ENCODE measurements at regions not wholly inside any gene's neighbourhood (a gene's known extent, or its start where the extent isn't known, plus 50 kb on each side); places are given as distances from the start of the nearest gene placed in this dataset.
A peak's percentile ranks its signal among the peaks of the same experiment; 100 is the strongest.

DNA sequence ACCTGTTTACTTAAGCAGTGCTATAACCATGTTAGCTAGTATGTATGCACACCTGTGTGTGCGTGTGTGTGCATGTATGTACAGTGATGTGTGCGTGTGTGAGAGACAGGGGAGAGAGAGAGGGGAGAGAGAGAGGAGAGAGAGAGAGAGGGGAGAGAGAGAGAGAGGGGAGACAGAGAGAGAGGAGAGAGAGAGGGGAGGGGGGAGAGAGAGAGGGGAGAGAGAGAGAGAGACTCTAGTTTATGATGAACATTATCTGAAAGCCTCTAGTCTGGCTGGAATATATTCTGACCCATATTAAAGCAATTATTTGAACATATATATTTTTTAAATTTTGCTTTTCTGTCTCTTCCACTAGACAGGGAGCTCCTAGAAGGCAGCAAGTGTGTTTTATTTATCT, 117.5 kb upstream of the CPEB4 start:
- H3K27me3 Mint-ChIP-seq: no peaks in the 10 kb centered on the region
- no peak overlapping the region for H3K27ac Mint-ChIP-seq
- DNase-seq: no peak
- no peaks in the 10 kb centered on the region for H3K9me3 Mint-ChIP-seq
- H3K4me3 Mint-ChIP-seq: no peak overlapping the region
- POLR2A ChIA-PET: no interaction called here
- H3K36me3 Mint-ChIP-seq (ENCODE audit: low read depth): no peaks in the 10 kb centered on the region
- CTCF ChIA-PET: no interaction called here
- H3K4me1 Mint-ChIP-seq: no peaks in the 10 kb centered on the region

DNA sequence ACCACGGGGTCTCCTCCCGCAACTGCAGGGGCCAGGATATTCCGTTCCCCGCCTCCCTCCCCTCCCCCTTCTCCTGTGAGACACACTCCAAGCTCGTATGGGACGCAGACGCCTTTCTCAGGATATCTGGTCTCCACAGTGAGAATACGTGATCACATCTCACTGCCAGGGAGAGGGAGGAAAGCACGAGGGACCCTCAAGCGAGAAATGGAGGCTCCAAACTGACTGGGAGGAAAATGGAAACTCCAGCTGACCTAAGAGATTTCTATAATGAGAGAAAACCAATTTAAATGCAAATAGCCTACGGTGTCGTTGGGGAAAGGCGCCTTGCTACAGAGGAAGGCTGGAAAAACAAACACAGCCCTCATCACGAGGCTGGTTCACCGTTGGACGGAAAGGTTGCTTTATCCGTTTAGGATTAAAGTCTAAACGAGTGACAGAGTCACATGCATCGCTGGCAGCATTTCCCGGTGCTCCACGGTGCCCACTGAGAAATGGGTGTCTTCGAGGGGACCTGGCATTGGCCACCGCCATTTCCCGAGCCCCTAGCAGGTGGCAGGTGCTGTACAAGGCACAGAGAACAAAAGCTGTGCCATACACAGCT, 116.9 kb upstream of the CPEB4 start:
- POLR2A ChIA-PET: no interaction called here
- H3K27me3 Mint-ChIP-seq: no peaks in the 10 kb centered on the region
- no peaks in the 10 kb centered on the region for H3K36me3 Mint-ChIP-seq (ENCODE audit: low read depth)
- no peaks in the 10 kb centered on the region for H3K4me1 Mint-ChIP-seq
- CTCF ChIA-PET: no interaction called here
- no peaks in the 10 kb centered on the region for H3K9me3 Mint-ChIP-seq
- no peak overlapping the region for H3K4me3 Mint-ChIP-seq
- no peak overlapping the region for H3K27ac Mint-ChIP-seq
- no peak for DNase-seq

DNA sequence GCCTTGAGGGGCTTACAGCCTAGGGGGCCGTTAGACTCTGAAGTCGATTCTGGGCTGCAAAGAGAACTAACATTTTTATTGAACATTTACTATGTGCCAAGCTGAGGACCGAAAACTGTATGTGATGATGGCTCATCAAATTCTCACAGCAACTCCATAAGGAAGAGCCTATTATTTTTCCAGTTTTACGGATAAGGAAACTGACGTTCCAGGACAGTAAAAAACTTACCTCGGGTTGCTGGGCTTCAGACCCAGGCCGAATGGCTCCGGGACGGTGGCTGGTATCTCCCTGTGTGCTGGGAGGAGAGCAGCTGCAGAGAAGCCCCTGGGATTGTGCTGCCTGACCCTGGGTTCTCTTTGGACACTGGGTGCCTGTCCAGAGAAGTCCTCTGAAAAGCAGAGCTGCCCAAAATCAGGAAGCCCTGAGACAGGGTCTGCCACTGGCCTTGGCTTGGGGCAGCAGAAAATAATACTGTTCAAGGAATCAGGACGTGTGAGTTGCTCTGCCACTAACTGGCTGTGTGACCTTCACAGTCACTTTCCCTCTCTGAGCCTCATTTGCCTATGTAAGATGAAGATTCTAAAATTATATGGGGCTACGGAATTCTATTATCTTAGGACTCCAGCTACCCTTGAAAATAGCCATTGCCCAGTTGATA, 116.3 kb upstream of the CPEB4 start:
- Mint-ChIP-seq H3K4me1 (no peaks in the 10 kb centered on the region), H3K9me3 (no peaks in the 10 kb centered on the region), H3K27ac (no peak overlapping the region), H3K36me3 (ENCODE audit: low read depth) (no peaks in the 10 kb centered on the region), H3K4me3 (no peak overlapping the region), H3K27me3 (no peaks in the 10 kb centered on the region)
- ChIA-PET POLR2A (no interaction called here), CTCF (no interaction called here)
- no peak for DNase-seq

DNA sequence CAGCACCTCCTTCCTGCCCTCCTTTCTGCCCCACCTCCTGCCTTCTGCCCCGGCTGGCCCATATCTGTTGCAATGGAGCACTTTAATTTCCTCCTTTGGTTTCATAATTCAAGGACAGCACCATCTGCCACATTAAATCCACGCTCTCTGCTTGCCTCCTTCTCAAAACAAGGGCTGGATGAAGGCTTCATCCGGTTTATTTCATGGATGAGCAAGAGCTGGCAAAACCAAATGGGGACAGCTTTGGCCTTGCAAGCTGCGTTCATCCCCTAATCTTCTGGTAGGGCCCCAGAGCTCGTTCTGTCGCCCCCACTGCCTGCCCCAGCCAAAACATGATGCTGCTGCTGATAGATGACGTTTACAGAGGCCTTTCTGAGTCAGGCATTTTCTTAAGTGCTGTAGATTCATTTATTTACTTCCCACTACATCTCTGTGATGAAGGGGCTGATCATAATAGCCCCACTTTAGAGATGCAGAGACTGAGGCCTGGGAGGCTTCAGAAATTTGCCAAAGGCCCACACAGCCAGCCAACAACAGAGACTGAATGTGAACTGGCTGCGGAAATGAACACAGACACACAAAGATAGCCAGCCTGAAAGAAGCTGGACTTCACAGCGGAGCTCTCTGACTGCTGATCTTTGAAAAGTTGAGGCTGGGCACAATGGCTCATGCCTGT, 115.6 kb upstream of the CPEB4 start:
- no peak overlapping the region for H3K4me3 Mint-ChIP-seq
- H3K27ac Mint-ChIP-seq: no peak overlapping the region
- CTCF ChIA-PET: no interaction called here
- POLR2A ChIA-PET: no interaction called here
- no peaks in the 10 kb centered on the region for H3K27me3 Mint-ChIP-seq
- no peaks in the 10 kb centered on the region for H3K4me1 Mint-ChIP-seq
- H3K36me3 Mint-ChIP-seq (ENCODE audit: low read depth): no peaks in the 10 kb centered on the region
- no peaks in the 10 kb centered on the region for H3K9me3 Mint-ChIP-seq
- no peak for DNase-seq

DNA sequence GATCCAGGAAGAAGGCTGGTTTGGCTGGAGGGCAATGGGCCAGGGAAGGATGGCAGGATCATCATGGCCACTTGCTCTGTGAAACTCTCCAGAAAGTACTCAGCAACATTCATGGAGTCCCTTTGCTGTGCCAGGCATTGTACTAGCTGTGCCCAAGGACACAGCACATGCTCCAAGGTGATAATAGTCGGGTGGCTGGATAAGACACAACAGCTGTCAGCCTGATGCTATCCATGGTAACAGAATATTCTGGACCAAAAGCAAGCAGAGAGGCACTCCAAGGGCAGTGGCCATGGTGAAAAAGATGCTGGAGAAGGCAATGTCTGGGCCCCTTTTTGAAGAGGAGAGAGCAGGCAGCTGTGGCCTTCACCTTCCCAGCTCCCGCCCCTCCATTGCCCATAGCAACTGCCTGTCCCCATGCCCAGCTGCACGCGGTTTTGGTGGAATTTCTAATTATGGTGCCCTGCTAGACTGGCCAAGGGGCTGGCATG, 113.8 kb upstream of the CPEB4 start:
- no peaks in the 10 kb centered on the region for H3K9me3 Mint-ChIP-seq
- ChIA-PET POLR2A (no interaction called here), CTCF (interaction anchor here (1.1 kb wide), 1 partner anchor 13 kb away, joined by 3 read pairs; no protein-coding TSS in a partner anchor)
- H3K4me1 Mint-ChIP-seq: peaks cover 7% of the 10 kb centered on the region
- no peaks in the 10 kb centered on the region for H3K27me3 Mint-ChIP-seq
- no peaks in the 10 kb centered on the region for H3K36me3 Mint-ChIP-seq (ENCODE audit: low read depth)
- H3K4me3 Mint-ChIP-seq: no peak overlapping the region
- H3K27ac Mint-ChIP-seq: no peak overlapping the region
- no peak for DNase-seq

DNA sequence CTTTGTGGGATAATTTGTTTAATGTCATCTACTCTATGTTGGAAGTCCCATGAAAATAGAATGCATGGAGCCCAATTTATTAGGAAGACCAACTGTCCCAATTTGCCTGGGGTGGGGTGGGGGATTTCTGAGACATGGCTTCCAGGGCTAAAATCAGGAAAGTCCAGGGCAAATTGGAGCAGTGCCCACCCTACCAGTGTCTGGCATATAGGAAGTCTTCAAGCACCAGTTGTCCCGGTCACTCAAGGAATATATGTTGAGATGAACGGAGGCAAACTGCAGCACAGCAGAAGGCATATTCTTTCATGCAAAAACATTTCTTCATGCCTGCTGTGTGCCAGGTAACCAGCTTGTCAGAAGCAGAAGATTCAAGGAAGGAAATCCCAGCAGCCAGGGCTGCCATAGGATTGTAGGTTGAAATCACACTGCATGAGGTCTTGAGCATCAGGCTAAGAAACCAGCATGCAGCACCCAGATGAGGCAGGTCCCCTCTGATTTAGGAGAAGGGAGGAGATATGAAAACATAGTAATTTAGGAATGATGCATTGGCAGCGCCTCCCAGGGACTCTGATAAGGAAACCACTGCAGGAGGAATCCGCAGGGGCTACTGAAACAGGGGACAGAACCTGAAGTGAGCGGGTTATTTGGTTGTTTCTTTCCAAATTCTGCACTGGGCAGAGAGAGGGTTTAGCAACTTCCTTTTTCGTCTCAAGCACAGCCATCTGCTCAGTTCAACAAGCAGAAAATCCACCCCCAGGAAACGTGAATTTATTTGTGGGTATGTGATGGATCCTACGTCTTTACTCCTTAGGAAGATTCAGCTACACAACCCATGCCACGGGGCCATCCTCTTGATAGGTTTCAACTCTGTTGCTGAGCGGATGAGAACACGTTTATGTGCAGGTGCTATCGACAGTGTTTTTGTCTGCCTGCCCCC, 112.6 kb upstream of the CPEB4 start:
- no peaks in the 10 kb centered on the region for H3K27me3 Mint-ChIP-seq
- ChIA-PET POLR2A (no interaction called here), CTCF (no interaction called here)
- no peaks in the 10 kb centered on the region for H3K36me3 Mint-ChIP-seq (ENCODE audit: low read depth)
- H3K4me1 Mint-ChIP-seq: peaks cover 7% of the 10 kb centered on the region
- DNase-seq: no peak
- no peak overlapping the region for H3K4me3 Mint-ChIP-seq
- no peak overlapping the region for H3K27ac Mint-ChIP-seq
- H3K9me3 Mint-ChIP-seq: no peaks in the 10 kb centered on the region

DNA sequence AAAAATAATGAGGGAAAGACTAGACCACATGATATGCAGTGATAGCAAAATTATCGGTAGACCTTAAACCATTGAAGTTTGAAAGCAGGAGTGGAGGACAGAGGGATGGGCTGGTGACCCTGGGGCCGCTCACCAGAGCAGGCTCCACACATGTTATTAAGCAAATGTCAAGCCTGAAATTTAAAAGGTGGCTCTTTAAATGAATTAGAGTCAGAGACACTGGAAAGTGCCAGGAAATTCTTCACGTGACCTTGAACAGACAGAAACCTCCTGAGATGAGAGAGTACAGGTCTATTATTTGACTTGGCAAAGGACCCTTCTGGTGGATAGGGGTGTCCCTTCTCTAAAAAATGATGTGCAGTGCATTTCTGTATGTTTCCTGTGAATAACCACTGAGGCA, 111.0 kb upstream of the CPEB4 start:
- ChIA-PET POLR2A (no interaction called here), CTCF (interaction anchor here (2.2 kb wide), 1 partner anchor 10 kb away, joined by 7 read pairs; no protein-coding TSS in a partner anchor)
- peaks cover 16% of the 10 kb centered on the region for H3K4me1 Mint-ChIP-seq
- no peaks in the 10 kb centered on the region for H3K36me3 Mint-ChIP-seq (ENCODE audit: low read depth)
- H3K9me3 Mint-ChIP-seq: no peaks in the 10 kb centered on the region
- no peak overlapping the region for H3K4me3 Mint-ChIP-seq
- no peak overlapping the region for H3K27ac Mint-ChIP-seq
- DNase-seq: no peak
- H3K27me3 Mint-ChIP-seq: no peaks in the 10 kb centered on the region

DNA sequence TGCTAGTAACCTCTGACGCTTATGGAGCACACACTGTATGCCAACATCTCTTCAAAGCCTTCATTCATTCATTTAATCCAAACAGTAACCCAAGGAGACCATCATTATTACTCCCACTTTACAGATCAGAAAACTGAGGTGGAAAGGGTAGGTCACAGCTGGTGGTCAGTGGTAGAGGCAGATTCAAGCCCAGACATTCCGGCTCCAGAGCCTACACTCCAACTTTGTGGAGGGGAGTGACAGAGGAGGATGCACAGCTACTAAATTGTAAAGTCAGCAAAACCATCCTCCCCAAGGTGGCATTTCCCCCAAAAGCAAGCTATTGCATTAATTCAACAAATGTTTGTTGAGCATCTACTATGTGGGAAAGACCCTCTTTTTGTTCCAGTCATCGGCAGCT, 110.5 kb upstream of the CPEB4 start:
- POLR2A ChIA-PET: no interaction called here
- Mint-ChIP-seq H3K27me3 (no peaks in the 10 kb centered on the region), H3K27ac (no peak overlapping the region), H3K4me3 (no peak overlapping the region), H3K36me3 (ENCODE audit: low read depth) (no peaks in the 10 kb centered on the region), H3K4me1 (peaks cover 21% of the 10 kb centered on the region), H3K9me3 (no peaks in the 10 kb centered on the region)
- CTCF ChIA-PET: interaction anchor here (2.2 kb wide), 1 partner anchor 9 kb away, joined by 7 read pairs; no protein-coding TSS in a partner anchor
- no peak for DNase-seq

DNA sequence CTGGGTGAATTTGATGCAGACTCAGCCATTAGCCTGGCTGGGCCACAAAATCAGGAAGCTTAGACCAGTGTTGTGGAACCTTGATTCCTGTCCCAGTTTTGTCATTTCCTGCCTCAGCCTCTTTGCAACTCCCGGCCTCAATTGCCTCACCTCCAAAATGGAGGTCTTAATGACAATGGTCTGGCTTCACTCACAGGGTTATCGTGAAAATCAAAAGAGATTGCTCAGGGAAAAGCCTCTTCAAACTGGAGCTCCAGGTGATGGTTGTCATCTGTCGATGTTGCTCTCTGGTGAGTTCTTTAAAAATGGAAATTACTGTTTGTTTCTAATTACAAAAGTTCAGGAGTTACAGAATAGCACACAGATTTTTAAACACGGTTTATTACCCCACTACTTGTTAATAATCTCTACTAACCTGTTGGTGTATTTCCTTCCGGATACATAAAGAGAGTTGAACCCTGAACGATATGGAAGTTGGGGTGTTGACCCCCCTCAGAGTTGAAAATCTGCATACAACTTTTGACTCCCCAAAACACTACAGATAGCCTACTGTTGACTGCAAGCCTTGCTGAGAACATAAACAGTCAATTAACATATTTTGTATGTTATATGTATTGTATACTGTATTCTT, 109.9 kb upstream of the CPEB4 start:
- ChIA-PET POLR2A (no interaction called here), CTCF (interaction anchor here (2.2 kb wide), 1 partner anchor 9 kb away, joined by 7 read pairs; no protein-coding TSS in a partner anchor)
- no peak overlapping the region for H3K4me3 Mint-ChIP-seq
- peaks cover 22% of the 10 kb centered on the region for H3K4me1 Mint-ChIP-seq
- no peaks in the 10 kb centered on the region for H3K27me3 Mint-ChIP-seq
- no peaks in the 10 kb centered on the region for H3K9me3 Mint-ChIP-seq
- no peak overlapping the region for H3K27ac Mint-ChIP-seq
- DNase-seq: no peak
- no peaks in the 10 kb centered on the region for H3K36me3 Mint-ChIP-seq (ENCODE audit: low read depth)

DNA sequence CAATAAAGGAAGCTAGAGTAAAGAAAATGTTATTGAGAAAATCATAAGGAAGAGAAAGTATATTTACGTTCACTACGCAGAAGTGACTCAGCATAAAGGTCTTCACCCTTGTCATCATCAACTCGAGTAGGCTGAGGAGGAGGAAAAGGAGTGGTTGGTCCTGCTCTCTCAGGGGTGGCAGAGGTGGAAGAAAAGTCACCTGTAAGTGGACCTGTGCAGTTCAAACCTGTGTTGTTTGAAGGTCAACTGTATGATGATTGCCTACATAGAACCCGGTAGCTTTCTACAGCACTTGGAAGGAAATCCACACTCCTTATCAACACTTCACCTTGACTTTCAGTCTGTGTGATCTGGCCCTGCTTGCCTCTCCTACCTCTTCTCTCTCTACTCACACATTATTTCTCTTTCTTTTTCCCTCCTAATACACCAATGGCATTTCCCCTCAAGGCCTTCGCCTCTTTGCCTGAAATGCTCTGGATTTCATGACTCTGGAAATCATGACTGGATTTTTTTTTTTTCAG, 109.3 kb upstream of the CPEB4 start:
- Mint-ChIP-seq H3K36me3 (ENCODE audit: low read depth) (no peaks in the 10 kb centered on the region), H3K27ac (peak overlapping the region; percentile 15), H3K9me3 (no peaks in the 10 kb centered on the region), H3K4me3 (no peak overlapping the region), H3K4me1 (peaks cover 22% of the 10 kb centered on the region), H3K27me3 (no peaks in the 10 kb centered on the region)
- DNase-seq: no peak
- CTCF ChIA-PET: interaction anchor here (1.5 to 2.2 kb wide), 2 partner anchors 8 to 10 kb away, joined by 4 to 7 read pairs; no protein-coding TSS in a partner anchor
- POLR2A ChIA-PET: no interaction called here

DNA sequence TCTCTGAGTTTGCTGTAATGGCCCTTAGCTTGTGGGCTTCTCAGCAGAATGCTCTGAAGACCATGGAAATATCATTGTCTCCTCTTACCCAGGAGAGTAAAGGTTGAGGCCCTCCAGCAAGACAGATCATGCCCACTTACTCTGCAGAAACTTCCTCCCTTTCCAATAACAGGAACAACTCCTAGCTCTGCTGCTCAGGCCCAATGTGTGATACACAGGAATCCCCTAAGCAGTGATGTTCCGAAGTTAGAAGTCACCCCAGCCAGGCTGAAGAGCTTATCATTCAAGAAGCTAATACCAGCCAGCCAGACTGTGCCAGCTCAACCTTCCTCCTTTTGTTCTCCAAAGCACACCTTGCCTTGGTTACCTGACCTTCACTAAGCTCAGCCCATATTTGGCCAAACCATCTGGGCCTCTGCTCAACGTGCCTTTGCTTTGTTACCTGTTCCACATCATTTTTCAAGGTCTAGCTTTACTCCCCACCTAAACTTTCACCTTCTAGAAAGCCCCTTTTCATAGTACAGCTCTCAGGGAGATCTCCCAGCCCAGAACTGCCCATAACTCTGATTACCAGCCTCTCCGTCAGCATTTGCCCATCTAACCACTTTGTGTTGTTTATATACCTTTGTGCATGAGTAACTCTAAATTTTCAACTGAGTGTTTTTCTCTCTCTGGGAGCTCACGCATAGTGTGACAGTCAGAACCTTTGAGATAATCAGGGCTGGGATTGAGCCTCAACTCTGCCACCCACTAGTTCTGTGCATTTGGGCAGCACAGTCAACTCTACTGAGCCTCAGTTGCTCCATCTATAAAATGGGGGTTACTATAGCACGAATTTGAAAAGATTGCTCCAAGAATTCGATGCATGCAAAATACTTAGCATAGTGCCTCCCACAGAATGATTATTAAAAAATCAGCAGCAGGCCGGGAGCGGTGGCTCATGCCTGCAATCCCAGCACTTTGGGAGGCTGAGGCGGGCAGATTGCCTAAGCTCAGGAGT, 107.6 kb upstream of the CPEB4 start:
- CTCF ChIA-PET: interaction anchor here (0.6 to 1.5 kb wide), 3 partner anchors 8 to 85 kb away, joined by 3 to 4 read pairs (median 4); no protein-coding TSS in a partner anchor
- POLR2A ChIA-PET: no interaction called here
- H3K36me3 Mint-ChIP-seq (ENCODE audit: low read depth): no peaks in the 10 kb centered on the region
- no peaks in the 10 kb centered on the region for H3K9me3 Mint-ChIP-seq
- DNase-seq: no peak
- no peak overlapping the region for H3K4me3 Mint-ChIP-seq
- no peak overlapping the region for H3K27ac Mint-ChIP-seq
- H3K27me3 Mint-ChIP-seq: no peaks in the 10 kb centered on the region
- peaks cover 23% of the 10 kb centered on the region for H3K4me1 Mint-ChIP-seq
